HG03039 (cell line): ENCODE measurements at regions not wholly inside any gene's neighbourhood (a gene's known extent, or its start where the extent isn't known, plus 50 kb on each side); places are given as distances from the start of the nearest gene placed in this dataset.
"Not testable (repeated sequence)": the region's sequence is repeated elsewhere in the genome, so short reads cannot be mapped to it uniquely, and the experiment has no call there.

Experiments
- ATAC-seq: cut with Tn5 transposase; IDR thresholded peaks from one replicate; pipeline ENCODE4 v1.9.1; 2021; ENCODE audit warnings: mild to moderate bottlenecking, moderate library complexity; ENCODE audit not compliant: unreplicated experiment

DNA sequence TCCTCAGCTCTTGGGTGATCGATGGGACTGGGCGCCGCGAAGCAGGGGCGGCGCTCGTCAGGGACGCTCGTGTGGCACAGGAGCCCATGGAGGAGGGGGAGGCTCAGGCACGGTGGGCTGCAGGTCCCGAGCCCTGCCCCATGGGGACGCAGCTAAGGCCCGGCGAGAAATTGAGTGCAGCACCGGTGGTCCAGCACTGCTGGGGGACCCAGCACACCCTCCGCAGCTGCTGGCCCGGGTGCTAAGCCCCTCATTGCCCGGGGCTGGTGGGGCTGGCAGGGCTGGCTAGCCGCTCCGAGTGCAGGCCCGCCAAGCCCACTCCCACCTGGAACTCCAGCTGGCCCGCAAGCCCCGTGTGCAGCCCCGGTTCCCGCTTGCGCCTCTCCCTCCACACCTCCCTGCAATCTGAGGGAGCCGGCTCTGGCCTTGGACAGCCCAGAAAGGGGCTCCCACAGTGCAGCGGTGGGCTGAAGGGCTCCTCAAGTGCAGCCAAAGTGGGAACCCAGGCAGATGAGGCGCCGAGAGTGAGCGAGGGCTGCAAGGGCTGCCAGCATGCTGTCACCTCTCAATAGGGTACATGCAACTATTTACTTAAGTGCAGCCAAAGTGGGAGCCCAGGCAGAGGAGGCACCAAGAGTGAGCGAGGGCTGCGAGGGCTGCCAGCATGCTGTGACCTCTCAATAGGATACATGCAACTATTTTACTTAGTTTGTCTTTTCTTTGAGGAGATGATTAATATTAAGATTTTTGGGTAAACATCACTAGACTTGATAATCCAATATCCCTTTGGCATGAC lies 619.8 kb upstream of the IGFBP7 start:
- ATAC-seq, result not testable (repeated sequence)

DNA sequence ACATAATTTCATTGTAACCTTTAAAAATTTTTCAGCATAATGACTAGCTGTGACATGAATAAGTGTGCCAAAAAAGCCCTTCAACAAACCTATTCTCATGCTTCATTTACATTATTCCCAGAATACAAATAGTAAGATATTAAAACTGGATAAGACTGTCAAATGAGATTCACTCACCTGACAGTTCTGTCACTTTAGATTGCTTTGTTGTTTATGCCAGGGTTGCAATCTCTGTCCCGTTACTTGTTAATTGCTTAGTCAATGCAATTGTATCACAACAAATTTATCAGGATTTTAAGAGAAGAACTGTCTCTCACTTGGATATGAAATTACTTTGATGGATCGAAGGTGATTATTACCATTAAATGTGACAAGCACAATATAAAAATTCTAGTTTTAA lies 616.0 kb upstream of the IGFBP7 start:
- no peak for ATAC-seq

DNA sequence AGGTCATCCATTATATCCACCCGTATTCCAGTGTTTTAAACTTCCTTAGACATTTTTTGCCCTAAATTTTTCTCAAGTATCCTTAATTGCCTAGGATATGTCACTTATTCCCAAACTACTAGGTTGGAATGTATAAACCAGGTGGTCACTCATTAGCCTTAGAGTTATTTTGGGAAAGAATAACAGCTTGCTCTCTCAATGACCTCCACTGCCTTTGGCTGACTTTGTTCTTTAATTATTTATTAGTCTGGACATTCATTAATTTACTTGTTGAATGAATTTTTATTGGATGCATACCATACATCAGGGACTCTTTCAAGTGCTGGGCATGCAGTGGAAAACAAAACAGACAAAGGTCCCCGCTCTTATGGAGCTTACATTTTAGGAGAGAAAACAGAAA lies 609.3 kb upstream of the IGFBP7 start:
- ATAC-seq, result no peak

DNA sequence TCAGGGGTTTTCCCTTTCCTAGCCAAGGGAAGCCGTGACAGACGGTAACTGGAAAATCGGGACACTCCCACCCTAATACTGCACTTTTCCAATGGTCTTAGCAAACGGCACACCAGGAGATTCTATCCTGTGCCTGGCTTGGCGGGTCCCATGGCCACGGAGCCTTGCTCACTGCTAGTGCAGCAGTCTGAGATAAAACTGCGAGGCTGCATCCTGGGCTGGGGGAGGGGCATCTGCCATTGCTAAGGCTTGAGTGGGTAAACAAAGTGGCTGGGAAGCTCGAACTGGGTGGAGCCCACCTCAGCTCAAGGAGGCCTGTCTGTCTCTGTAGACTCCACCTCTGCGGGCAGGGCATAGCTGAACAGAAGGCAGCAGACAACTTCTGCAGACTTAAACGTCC lies 604.1 kb upstream of the IGFBP7 start:
- not testable (repeated sequence) for ATAC-seq

DNA sequence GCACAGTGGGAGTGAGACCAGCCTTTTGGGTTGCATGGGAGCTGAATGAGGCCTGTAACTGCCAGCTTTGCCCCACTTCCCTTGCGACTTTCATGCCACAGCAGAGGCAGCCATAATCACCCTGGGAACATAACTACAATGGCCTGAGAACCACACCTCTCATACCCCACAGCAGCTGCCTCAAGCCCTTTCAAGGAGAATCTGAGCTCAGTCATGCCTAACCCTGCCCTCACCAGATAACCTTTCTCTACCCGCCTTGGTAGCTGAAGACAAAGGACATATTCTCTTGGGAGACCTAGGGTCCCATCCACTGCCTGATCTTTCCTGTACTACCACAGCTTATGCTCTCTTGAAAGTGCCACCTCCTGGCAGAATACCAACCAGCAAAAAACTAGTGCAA lies 599.9 kb upstream of the IGFBP7 start:
- no peak for ATAC-seq

DNA sequence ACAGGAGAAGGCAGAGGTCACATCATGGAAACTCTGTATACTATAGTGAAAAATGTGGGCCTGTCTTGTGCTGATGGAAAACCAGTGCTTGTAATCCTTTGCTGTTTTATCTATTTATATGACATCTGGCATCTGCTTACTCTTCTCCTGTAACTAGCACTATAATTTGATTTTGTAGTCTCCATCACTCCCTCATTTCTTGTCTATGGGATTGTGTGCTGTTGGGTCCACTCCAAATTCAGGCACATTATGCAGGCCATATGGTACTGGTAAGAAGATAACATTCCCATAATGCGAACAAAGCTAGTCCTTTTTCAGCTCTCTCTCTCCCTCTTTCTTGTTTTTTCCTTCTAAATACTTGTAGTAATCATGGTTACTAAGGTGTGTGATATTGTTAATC lies 581.2 kb upstream of the IGFBP7 start:
- no peak for ATAC-seq

DNA sequence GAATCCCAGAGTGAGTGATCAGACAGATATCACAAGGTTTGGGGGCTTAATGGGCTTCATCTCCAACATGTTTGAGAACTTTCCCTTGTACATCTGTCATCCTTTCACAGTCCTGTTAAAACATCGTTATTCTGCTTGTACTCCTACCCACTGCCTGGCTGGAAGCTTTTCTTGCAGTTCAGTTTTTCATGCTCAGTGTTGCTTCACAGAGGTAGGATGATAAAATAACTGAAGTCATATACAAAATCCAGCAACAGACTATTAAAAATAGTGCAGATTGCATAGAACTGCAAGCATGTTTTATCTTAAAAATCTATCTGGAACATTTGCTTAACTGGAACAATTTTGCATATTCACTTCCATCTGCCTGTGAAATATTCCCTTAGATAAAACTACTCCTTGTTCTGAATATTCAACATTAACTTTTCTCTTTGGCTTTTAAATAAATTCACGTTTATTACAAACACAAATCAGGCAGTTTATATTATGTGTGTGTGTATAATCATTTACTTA lies 579.6 kb upstream of the IGFBP7 start:
- no peak for ATAC-seq

DNA sequence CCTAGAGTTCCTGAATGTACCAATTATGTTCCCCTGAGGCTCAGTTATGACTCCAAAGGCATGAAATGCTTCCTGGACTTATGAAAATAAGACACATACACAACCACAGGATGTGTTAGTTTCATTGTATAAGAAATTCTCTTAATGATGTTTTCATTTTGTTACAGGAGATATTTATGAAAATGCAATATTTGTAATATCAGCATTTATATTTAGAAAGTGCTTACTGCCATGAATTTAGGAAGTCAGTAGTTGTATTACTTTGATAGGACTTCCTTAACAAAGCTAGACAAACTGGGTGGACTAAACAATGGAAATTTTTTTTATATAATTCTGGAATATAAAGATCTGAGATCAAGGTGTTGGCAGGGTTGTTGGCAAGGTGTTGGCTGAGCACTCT lies 572.1 kb upstream of the IGFBP7 start:
- ATAC-seq, result no peak

DNA sequence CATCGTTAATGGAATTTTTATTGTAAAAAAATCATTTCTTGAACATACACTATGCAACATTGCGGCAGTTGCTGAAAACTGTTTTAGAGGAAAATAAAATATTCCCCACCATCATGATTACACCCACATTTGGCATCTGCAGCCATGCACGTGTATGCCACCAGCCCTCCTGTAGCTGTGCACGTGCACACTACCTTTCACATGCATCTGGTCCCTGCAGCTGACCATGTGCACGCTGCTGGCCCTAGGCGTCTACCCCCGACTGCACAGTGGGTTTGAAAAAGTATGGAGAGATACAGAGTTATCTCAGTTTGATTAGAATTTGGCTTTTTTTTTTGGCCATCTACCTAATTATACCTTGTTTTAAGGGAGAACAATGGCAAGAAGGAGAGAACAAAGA lies 569.8 kb upstream of the IGFBP7 start:
- ATAC-seq, result no peak

DNA sequence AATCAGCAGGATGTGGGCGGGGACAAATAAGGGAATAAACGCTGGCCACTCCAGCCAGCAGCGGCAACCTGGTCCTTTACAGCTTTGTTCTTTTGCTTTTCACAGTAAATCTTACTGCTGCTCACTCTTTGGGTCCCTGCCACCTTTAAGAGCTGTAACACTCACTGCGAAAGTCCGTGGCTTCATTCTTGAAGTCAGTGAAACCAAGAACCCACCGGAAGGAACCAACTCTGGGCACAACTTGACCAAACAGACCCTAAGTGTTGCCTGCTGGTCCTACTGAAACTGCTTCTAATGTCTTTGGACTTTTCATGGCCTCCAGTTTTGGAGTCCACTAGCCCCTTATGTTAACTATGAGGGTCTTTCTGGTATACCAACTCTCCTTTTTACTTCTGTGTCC lies 566.2 kb upstream of the IGFBP7 start:
- ATAC-seq, result no peak

DNA sequence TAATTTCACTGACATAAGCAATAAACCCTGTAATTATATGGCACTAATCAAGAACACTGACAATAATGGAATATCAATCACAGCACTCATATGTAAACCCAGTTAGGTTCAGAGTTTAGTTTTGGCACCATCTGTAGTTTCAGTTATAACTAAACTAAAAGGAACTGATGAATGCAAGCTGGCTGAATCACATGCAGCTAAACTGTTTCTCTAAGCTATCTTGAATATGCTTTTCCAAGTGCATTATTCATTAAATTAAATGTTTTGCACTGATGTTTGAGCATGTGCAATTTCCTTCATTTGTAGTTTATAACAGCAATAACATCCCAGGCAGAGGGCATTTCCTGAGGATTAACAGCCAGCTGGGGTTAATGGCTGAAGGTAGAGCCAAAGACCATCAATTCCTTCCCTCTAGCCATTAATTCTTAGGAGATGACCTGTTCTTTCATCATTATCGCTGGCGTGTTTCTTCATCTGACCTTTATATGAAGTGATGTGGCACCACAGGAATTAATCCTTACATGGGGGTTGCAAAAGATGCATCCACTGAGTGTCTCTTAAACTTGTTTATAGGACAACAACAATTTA lies 562.8 kb upstream of the IGFBP7 start:
- no peak for ATAC-seq

DNA sequence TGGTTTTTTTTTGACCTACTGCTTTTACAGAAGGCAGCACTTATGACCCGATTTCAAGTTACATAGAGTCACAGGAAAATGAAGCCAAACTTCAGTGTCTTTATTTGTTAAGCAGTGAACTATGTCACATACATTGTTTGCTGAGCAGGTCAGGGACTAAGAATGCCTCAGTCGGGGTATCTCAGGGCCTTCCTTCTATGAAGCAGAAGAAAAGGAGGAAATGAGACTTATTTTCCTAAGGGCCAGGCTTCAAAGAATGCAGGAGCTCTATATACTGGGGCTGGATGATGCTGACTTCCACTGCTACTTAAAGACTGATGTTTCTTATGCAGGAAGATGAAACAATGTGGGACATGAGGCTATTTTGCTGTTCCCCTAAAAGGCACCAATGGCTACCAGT lies 558.4 kb upstream of the IGFBP7 start:
- ATAC-seq, result no peak

DNA sequence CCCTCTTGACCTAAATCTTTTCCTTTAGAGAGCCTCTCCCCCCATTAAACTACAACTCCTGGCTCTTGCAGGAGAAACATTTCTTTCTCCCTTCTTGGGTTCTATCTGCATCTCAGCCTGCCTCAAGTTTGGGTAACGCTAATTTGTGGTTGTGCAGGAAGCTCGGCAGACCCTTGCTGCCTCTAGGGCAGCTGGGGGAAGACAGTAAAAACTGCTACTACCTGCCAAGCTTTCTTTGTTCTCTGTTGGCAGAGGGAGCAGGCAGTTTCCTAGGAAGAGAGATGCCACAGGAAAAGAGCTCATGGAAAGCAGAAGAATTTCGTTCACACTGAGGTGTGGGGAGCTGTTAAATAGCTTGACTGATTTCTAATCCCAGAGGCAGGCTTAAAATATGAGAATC lies 555.6 kb upstream of the IGFBP7 start:
- ATAC-seq, result no peak

DNA sequence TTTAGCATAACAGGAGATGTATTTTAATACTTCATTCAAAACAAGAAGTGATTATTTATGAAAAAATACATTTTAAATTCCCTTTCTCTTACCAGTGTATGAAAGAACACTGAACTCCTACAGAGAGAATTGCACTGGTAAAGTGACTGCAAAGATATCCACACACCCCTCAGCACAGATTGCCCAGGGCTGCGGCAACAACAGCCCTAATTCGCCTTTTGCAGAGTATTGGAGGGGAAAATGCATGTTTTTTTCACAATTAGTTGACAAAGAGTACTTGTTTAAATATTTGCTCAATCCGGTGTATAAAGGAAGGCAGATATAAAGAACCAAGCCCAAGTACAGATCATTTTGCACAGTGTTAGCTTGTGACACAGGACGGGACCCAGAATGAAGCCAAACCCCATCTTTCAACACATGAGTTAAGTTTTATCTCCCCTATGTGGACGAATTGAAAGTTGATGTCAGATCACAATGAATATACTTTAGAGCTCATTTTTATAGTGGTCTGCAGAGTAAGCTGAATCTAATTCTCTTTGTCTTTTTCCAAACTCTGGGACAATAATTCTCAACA lies 551.4 kb upstream of the IGFBP7 start:
- ATAC-seq, result no peak

DNA sequence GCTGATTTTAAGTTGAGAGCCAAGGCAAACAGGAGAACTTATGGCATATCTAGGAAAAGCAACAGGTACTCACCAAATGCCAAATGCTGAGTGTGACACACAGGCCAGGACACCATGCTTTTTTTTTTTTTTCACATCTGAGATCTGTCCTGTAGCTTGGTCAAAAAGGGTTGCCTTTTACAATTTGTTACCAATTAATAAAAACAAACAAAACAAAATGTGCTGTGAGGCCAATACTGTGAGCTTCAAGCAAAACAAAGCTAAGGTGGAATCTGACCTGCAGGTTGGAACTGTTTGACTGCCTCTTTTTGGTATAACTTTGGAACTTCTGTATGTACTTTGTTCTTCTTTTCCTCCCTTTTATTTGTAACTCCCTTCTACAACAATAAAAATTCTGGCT lies 548.5 kb upstream of the IGFBP7 start:
- ATAC-seq, result no peak

DNA sequence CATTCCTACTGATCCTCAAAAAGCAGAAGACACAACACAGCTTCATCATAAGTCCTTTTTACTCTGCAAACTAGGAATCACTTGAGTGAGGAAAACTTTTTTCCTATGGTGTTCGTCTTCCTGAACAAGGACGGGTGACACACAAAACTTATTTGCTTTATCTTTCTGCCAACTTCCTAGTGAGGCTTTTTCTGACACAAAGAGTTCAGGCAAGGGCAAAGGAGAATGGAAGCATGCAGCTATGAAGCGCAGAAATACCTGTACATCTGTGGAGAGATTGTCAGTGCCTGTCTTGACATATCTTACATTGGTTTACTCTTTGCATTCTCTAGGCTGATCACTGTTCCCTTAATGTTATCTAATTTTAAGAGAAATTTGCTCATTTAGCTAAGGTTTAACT lies 548.0 kb upstream of the IGFBP7 start:
- ATAC-seq, result no peak

DNA sequence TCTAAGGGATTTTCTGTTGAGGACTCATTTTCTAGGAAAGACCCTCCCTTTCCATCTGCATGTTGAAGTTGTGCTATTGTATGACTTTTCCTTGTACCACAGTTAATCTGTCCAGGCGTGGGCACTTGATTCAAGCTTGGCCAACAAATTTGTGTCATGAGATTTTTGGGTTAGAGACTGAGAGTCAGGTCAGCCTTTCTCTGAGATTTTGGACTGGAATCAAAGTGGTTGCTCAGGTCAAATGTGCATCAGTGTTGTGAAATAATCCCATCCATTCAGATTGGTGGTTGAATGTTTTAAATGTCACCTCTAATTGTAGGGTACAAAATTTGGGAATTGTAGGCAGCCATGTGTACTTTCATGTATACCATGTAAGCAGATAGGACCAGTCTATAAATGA lies 545.2 kb upstream of the IGFBP7 start:
- no peak for ATAC-seq

DNA sequence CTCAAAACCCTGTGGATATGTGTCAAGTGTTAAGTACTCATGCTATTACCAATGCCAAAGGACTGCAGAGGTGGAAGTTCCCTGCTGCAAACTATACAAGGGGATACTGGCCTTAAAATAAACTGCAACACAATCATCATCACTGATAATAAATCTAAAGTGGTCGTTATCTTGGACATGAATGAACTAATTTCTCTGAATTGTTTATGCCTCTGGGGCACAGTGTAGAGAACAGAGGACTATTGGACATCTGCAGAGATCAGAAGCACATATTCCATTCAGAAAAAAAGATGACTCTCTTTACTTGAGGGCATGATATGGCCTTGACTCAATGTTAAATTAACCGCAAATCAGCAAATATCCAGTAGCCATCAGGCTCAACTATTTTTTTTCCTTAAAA lies 542.6 kb upstream of the IGFBP7 start:
- no peak for ATAC-seq

DNA sequence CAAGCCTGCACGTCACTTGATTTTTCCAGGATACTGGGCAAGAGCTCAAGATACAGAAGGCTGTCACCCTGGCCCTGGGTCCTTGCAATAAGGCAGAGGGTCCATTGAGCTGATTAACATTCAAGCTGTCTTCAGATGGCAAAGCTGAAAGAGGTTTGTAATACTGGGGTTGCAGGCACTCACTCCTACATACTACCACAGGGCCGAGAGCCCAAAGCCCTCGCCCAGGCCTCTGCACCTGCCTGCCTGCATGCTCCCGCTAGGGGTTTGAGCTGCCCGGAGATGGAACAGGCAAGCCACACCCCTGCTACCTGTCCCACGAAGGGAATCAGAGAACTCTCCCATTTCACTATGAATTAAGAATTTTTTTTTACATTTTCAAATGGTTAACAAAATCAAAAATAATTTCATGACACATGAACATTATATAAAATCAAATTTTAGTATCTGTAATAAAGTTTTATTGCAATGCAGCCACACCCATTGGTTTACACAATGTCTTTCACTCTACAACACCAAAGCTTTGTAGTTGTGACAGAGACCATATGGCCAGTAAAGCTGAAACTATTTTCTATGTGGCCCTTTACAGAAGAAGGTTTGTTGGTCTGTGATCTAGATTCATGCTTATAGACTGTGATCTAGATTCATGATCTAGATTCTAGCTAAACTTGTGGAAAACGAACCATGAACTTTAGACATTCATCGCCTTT lies 530.4 kb upstream of the IGFBP7 start:
- no peak for ATAC-seq

DNA sequence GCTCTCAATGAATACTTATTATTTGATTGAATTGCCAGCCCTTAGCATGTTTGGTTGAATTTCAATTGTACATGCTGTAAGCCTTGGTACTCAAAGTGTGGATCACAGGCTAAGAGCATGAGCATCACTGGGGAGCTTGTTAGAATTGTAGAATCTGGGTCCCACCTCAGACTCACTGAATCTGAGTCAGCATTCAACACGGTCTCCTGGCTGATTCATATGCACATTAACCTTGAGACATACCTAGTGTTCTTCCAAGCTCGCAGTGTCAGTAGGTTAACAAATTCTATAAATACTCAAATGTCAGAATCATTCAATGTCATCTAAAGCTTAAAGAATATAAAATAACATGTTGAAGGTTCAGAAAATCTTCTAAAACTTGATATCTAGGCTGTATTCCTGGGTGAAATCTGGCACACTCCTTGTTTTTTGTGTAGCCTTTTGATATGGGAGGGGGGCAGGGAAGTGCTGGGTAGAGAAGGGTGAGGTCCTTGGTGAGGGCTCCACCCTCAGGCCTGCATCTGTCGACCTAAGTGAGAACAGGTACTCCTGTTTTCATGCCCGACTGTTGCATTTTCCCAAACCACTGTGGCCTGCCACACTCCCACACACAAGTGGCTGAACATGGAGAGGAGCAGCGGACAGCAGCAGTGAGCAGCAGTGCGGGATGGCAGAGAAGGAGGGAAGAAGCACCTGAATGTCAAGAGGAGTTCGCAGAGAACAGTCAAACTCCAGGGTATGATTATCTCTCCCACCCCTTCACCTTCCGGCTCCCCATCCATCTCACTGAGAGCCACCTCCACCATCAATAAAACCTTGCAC lies 529.6 kb upstream of the IGFBP7 start:
- ATAC-seq, result no peak

DNA sequence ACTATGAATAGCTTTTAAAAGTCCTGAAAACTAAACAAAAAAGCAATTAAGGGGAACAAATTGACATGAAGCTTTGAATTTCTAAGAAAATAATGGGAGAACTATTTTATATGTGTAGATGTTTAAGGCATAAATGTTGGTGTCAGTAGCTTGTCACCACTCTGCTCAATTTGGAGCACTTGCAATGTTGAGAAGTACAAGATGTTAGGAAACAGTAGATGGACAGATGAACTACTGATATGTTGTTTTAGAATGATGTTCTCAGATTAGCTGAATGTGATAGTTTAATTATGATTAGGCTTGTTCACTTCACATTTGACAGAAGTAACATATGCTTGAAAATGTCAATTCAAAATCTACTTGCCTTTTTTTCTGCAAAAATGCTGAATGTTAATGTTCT lies 525.7 kb upstream of the IGFBP7 start:
- ATAC-seq, result no peak
